K562 (cell line): ENCODE measurements at regions not wholly inside any gene's neighbourhood (a gene's known extent, or its start where the extent isn't known, plus 50 kb on each side); places are given as distances from the start of the nearest gene placed in this dataset.

Experiments used
- ATAC-seq: fragments of 200-7000 bp; cut with Tn5 transposase; 3 replicates; pipeline ENCODE4 v1.9.1; 2020; ENCODE audit warnings: moderate library complexity
- BruUV-seq: library from RNA; stranded (reverse); fragments of 400-500 nt; replicated peaks from 2 replicates; lab custom pipeline; 2021; lab: Mats Ljungman, UMichigan
- CTCF ChIA-PET: fragments of 300-600 bp; formaldehyde crosslinking; extraction: SDS; loops from one replicate; lab custom pipeline; 2021; ENCODE audit warnings: low intra/inter-chr PET ratio; lab: Yijun Ruan, JAX
- POLR2A ChIA-PET: fragments of 300-600, 350-650 bp; sonication (Branson Sonifier 250); formaldehyde crosslinking; extraction: SDS; loops from one replicate; lab custom pipeline; 2021; ENCODE audit warnings: antibody characterized with exemption, inconsistent platforms; lab: Yijun Ruan, JAX
- DNase-seq, 4 experiments: peaks; one replicate each; pipeline versions ENCODE4 v3.0.0 to v3.0.0-alpha.2; 2011 to 2018; ENCODE audit warnings: low spot score in 3 of 4, mixed read lengths in 3 of 4; ENCODE audit errors: extremely low read depth in 1 of 4
- FAIRE-seq: peaks from 2 replicates; lab custom pipeline; 2011; peaks lifted over from hg19 to GRCh38; lab: Jason Lieb, UNC
- H2AFZ ChIP-seq: 2 replicates; pipeline ENCODE4 v1.6.0; 2011; ENCODE audit warnings: low read depth, low read length, control low read depth, inconsistent platforms
- H3K27ac ChIP-seq: fragments of 200-600 bp; 3 replicates; pipeline ENCODE4 v1.8.0; 2011; ENCODE audit warnings: low read depth, mild to moderate bottlenecking, control low read depth, inconsistent platforms, low read length, moderate library complexity, mixed read lengths; ENCODE audit errors: extremely low read depth
- H3K27me3 ChIP-seq, 2 experiments: fragments of 300-600 bp in 1 of 2; 2 replicates in 1 of 2; 3 replicates in 1 of 2; pipeline versions ENCODE4 v1.6.0 to v1.8.0; 2011; ENCODE audit warnings: inconsistent platforms in 2 of 2, low read length in 2 of 2, mild to moderate bottlenecking in 1 of 2, mixed read lengths in 1 of 2, moderate library complexity in 1 of 2; ENCODE audit not compliant: control insufficient read depth in 2 of 2, insufficient read depth in 2 of 2
- H3K36me3 ChIP-seq: fragments of 300-600 bp; 3 replicates; pipeline ENCODE4 v1.8.0; 2011; ENCODE audit warnings: mild to moderate bottlenecking, low read length, inconsistent platforms; ENCODE audit not compliant: control insufficient read depth, insufficient read depth
- H3K4me1 ChIP-seq, 2 experiments: fragments of 200-600 bp in 1 of 2; replicated peaks in 1 of 2; 2 replicates in 1 of 2; 3 replicates in 1 of 2; pipeline versions ENCODE4 v1.5.1 to v1.8.0; 2011; ENCODE audit warnings: inconsistent platforms in 2 of 2, low read length in 2 of 2, mild to moderate bottlenecking in 1 of 2, mixed read lengths in 1 of 2, moderate library complexity in 1 of 2; ENCODE audit not compliant: control insufficient read depth in 2 of 2, insufficient read depth in 2 of 2
- H3K4me2 ChIP-seq: 2 replicates; pipeline ENCODE4 v1.6.1; 2011; ENCODE audit warnings: low read length, control low read depth, inconsistent platforms, mixed read lengths; ENCODE audit not compliant: insufficient read depth
- H3K4me3 ChIP-seq: fragments of 200-600 bp; sonication (generic), shearing (Covaris generic); 2 replicates; pipeline ENCODE4 v1.5.1; 2016; ENCODE audit warnings: control low read depth, inconsistent platforms
- H3K79me2 ChIP-seq: fragments of 200-600 bp; 3 replicates; pipeline ENCODE4 v1.8.0; 2011; ENCODE audit warnings: low read length, inconsistent platforms; ENCODE audit not compliant: control insufficient read depth, insufficient read depth
- H3K9ac ChIP-seq, 2 experiments: 2 replicates each; pipeline versions ENCODE4 v1.6.0 to v1.6.1; 2011; ENCODE audit warnings: low read depth in 2 of 2, low read length in 2 of 2, control low read depth in 1 of 2, inconsistent platforms in 1 of 2, mild to moderate bottlenecking in 1 of 2, mixed read lengths in 1 of 2; ENCODE audit not compliant: insufficient read depth in 1 of 2
- H3K9me1 ChIP-seq: one replicate; pipeline ENCODE4 v1.6.0; 2011; ENCODE audit warnings: inconsistent platforms, mild to moderate bottlenecking, low read length, moderate library complexity; ENCODE audit not compliant: control insufficient read depth, insufficient read depth
- H3K9me3 ChIP-seq: replicated peaks from 2 replicates; pipeline ENCODE4 v1.5.1; 2011; ENCODE audit warnings: low read depth, low read length, inconsistent platforms; ENCODE audit not compliant: control insufficient read depth, insufficient read depth
- H4K20me1 ChIP-seq: replicated peaks from 2 replicates; pipeline ENCODE4 v1.6.1; 2011; ENCODE audit warnings: low read length, inconsistent platforms, mixed read lengths; ENCODE audit not compliant: control insufficient read depth, insufficient read depth
- BACH1 ChIP-seq: fragments of 200-800 bp; sonication (Bioruptor generic); IDR thresholded peaks from 2 replicates; pipeline ENCODE4 v1.6.1; 2016; ENCODE audit warnings: missing genetic modification characterization, missing compliant biosample characterization
- C11orf30 ChIP-seq: fragments of 450-650 bp; IDR thresholded peaks from 2 replicates; pipeline ENCODE4 v1.6.1; 2016; ENCODE audit warnings: low read depth, mild to moderate bottlenecking
- DACH1 ChIP-seq: fragments of 450-650 bp; IDR thresholded peaks from 2 replicates; pipeline ENCODE4 v1.6.1; 2018; ENCODE audit not compliant: partially characterized antibody
- DMBX1 ChIP-seq: fragments of 250-450 bp; sonication (Bioruptor Pico); IDR thresholded peaks from 2 replicates; pipeline ENCODE4 v1.8.0; 2022; ENCODE audit warnings: inconsistent platforms, mild to moderate bottlenecking, moderate library complexity, borderline replicate concordance
- ELF2 ChIP-seq: fragments of 250-450 bp; sonication (Bioruptor Pico); IDR thresholded peaks from 2 replicates; pipeline ENCODE4 v1.5.0; 2021; ENCODE audit warnings: mild to moderate bottlenecking
- ILF3 ChIP-seq: fragments of 450-650 bp; IDR thresholded peaks from 2 replicates; pipeline ENCODE4 v1.6.1; 2018; ENCODE audit warnings: antibody characterized with exemption, mild to moderate bottlenecking, moderate library complexity, borderline replicate concordance
- POLR2B ChIP-seq: fragments of 450-650 bp; IDR thresholded peaks from 2 replicates; pipeline ENCODE4 v1.6.1; 2018; ENCODE audit warnings: low read depth; ENCODE audit not compliant: partially characterized antibody
- PRPF4 ChIP-seq: fragments of 200-400 bp; formaldehyde crosslinking; IDR thresholded peaks from one replicate; pipeline ENCODE4 v1.6.1; 2017; ENCODE audit warnings: low read length, low read depth, mild to moderate bottlenecking; ENCODE audit not compliant: insufficient read depth, poor library complexity, severe bottlenecking
- RBM25 ChIP-seq: fragments of 200-400 bp; formaldehyde crosslinking; IDR thresholded peaks from 2 replicates; pipeline ENCODE4 v1.6.1; 2018; ENCODE audit warnings: low read length, low read depth, moderate library complexity; ENCODE audit not compliant: severe bottlenecking
- SMC3 ChIP-seq: conservative IDR thresholded peaks from 2 replicates; pipeline ENCODE4 v1.6.1; 2011; ENCODE audit warnings: low read depth, low read length, improper control_type of control experiment; ENCODE audit not compliant: insufficient read depth
- SRF ChIP-seq, 2 experiments: fragments of 250-450, 450-650 bp in 1 of 2; sonication (Bioruptor Pico) in 1 of 2; sonication (generic) in 1 of 2; formaldehyde crosslinking; IDR thresholded peaks; 2 replicates each; pipeline versions ENCODE4 v1.5.0 to v1.5.1; 2020 to 2022; ENCODE audit warnings: mild to moderate bottlenecking in 1 of 2, missing genetic modification reagents in 1 of 2
- ZNF316 ChIP-seq: fragments of 450-650 bp; IDR thresholded peaks from 2 replicates; pipeline ENCODE4 v1.6.1; 2016
- ZNF644 ChIP-seq: fragments of 200-800 bp; sonication (Bioruptor generic); IDR thresholded peaks from 2 replicates; pipeline ENCODE4 v1.6.1; 2016; ENCODE audit warnings: low read depth, missing genetic modification characterization, missing compliant biosample characterization
- ZNF785 ChIP-seq: fragments of 250-450 bp; sonication (Bioruptor Pico); IDR thresholded peaks from 2 replicates; pipeline ENCODE4 v1.4.0; 2020; ENCODE audit warnings: mild to moderate bottlenecking
- ZSCAN32 ChIP-seq: fragments of 450-650 bp; formaldehyde crosslinking; IDR thresholded peaks from 2 replicates; pipeline ENCODE4 v1.4.0; 2020; ENCODE audit warnings: mild to moderate bottlenecking, moderate library complexity
- whole genome bisulfite sequencing: fragments of 100-300 bp; shearing (Covaris generic); methylation state at CpG from one replicate; pipeline ENCODE4 v1.1.6; 2016; ENCODE audit warnings: low coverage, mixed read lengths; ENCODE audit not compliant: insufficient coverage; ENCODE audit errors: missing lambda C conversion rate; 5-methylcytosine and 5-hydroxymethylcytosine counted together
- in situ Hi-C: fragments of 300-500 bp; cut with MboI; formaldehyde crosslinking; loops from 4 replicates; pipeline ENCODE4 v1.15.0; 2018; ENCODE audit warnings: inconsistent platforms, mixed read lengths
- intact Hi-C: fragments of 100-400 bp; cut with micrococcal nuclease; formaldehyde crosslinking; loops from 2 replicates; pipeline ENCODE4 v1.14.2; 2022
- TF ChIP-seq, protein P1 (sequence below): fragments of 200-800 bp; sonication (Bioruptor generic); IDR thresholded peaks from 2 replicates; pipeline ENCODE4 v1.6.1; 2016; ENCODE audit warnings: missing genetic modification characterization, missing compliant biosample characterization

DNA sequence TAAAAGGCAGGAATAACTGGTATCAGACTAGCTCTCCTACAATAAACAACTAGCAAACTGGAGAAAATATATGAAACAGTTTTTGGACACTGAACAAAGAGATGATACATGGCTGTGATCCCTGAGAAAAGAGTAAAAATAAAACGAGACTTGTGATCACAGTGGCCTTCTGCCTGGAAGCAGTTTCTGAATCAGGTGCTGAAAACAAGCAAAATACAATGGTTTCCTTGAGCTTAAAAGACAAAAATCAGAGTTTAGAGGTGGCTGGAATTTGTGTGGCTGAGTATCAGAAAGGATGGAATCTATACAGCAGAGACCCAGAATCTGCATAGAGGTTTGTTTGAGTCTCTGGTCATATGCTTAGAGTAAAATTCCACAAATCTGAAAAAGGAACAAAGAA, 242.5 kb upstream of the SOX9 start:
- no peak for ATAC-seq

DNA sequence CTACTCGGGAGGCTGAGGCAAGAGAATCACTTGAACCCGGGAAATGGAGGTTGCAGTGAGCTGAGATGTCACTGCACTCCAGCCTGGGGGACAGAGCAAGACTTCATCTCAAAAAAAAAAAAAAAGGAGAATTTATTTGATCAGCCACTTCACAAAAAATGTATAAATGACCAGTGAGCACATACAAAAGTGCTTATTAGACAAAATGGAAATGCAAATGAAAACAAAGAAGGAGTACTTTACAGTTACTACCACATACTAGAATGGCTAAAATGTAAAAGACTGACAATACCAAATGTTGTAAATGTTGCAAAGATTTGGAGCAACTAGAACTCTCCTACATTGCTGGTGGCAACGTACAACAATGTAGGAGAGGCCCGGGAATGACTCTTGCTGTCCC, 241.8 kb upstream of the SOX9 start:
- no peak overlapping the region for H3K4me2 ChIP-seq
- intact Hi-C loops (no loop called here), in situ Hi-C loops (no loop called here)
- H3K9ac ChIP-seq: no peak overlapping the region
- ChIA-PET CTCF (no interaction called here), POLR2A (no interaction called here)
- no TSS peak for BruUV-seq
- H3K36me3 ChIP-seq: no peaks in the 10 kb centered on the region
- H3K4me3 ChIP-seq: no peak overlapping the region
- no peaks in the 10 kb centered on the region for H3K9me3 ChIP-seq
- no peak overlapping the region for H2AFZ ChIP-seq
- H3K9me1 ChIP-seq: no peaks in the 10 kb centered on the region
- WGBS: 0% methylated on average over 4 of the region's 4 CpGs
- no peaks in the 10 kb centered on the region for H4K20me1 ChIP-seq
- H3K79me2 ChIP-seq: no peaks in the 10 kb centered on the region
- ATAC-seq: no peak
- no peaks in the 10 kb centered on the region for H3K27me3 ChIP-seq
- FAIRE-seq: no peak
- DNase-seq: no peak
- no peaks in the 10 kb centered on the region for H3K4me1 ChIP-seq
- H3K27ac ChIP-seq: no peak overlapping the region
- no peak for TF ChIP-seq SMC3
- TF ChIP-seq ZNF316: peak; percentile 50; the same call in 1 of the 2 replicates
- no peak for TF ChIP-seq ZSCAN32 (CRISPR knock-in tag)
- TF ChIP-seq DACH1: no peak
- TF ChIP-seq C11orf30: peak; percentile 15; the same call in 1 of the 2 replicates
- TF ChIP-seq ZNF785 (CRISPR knock-in tag): no peak
- no peak for TF ChIP-seq SRF (CRISPR knock-in tag; IDR thresholded peaks at IDR 0.05)
- TF ChIP-seq ELF2 (CRISPR knock-in tag): no peak
- TF ChIP-seq DMBX1 (CRISPR knock-in tag): no peak
- TF ChIP-seq ILF3: no peak
- TF ChIP-seq, protein P1, sequence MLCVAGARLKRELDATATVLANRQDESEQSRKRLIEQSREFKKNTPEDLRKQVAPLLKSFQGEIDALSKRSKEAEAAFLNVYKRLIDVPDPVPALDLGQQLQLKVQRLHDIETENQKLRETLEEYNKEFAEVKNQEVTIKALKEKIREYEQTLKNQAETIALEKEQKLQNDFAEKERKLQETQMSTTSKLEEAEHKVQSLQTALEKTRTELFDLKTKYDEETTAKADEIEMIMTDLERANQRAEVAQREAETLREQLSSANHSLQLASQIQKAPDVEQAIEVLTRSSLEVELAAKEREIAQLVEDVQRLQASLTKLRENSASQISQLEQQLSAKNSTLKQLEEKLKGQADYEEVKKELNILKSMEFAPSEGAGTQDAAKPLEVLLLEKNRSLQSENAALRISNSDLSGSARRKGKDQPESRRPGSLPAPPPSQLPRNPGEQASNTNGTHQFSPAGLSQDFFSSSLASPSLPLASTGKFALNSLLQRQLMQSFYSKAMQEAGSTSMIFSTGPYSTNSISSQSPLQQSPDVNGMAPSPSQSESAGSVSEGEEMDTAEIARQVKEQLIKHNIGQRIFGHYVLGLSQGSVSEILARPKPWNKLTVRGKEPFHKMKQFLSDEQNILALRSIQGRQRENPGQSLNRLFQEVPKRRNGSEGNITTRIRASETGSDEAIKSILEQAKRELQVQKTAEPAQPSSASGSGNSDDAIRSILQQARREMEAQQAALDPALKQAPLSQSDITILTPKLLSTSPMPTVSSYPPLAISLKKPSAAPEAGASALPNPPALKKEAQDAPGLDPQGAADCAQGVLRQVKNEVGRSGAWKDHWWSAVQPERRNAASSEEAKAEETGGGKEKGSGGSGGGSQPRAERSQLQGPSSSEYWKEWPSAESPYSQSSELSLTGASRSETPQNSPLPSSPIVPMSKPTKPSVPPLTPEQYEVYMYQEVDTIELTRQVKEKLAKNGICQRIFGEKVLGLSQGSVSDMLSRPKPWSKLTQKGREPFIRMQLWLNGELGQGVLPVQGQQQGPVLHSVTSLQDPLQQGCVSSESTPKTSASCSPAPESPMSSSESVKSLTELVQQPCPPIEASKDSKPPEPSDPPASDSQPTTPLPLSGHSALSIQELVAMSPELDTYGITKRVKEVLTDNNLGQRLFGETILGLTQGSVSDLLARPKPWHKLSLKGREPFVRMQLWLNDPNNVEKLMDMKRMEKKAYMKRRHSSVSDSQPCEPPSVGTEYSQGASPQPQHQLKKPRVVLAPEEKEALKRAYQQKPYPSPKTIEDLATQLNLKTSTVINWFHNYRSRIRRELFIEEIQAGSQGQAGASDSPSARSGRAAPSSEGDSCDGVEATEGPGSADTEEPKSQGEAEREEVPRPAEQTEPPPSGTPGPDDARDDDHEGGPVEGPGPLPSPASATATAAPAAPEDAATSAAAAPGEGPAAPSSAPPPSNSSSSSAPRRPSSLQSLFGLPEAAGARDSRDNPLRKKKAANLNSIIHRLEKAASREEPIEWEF: no peak
- TF ChIP-seq PRPF4: no peak

More for the DNA sequence above, 242.5 kb upstream of the SOX9 start:
- in situ Hi-C loops (no loop called here), intact Hi-C loops (no loop called here)
- no peak for TF ChIP-seq ZNF644 (tag)
- TF ChIP-seq BACH1 (tag): no peak
- no peak for TF ChIP-seq RBM25
- no peak for TF ChIP-seq POLR2B
- TF ChIP-seq, all 486 proteins: peak for 0
- no peak overlapping the region for H2AFZ ChIP-seq
- no peak overlapping the region for H3K4me3 ChIP-seq
- no peaks in the 10 kb centered on the region for H3K79me2 ChIP-seq
- H3K9ac ChIP-seq: no peak overlapping the region
- no peaks in the 10 kb centered on the region for H4K20me1 ChIP-seq
- no peaks in the 10 kb centered on the region for H3K9me3 ChIP-seq
- 0% methylated on average over 1 of the region's 1 CpG for WGBS
- ChIA-PET POLR2A (no interaction called here), CTCF (no interaction called here)
- H3K9me1 ChIP-seq: no peaks in the 10 kb centered on the region
- H3K27ac ChIP-seq: no peak overlapping the region
- FAIRE-seq (no peak), DNase-seq (no peak)
- H3K4me2 ChIP-seq: no peak overlapping the region
- no peaks in the 10 kb centered on the region for H3K4me1 ChIP-seq
- no peaks in the 10 kb centered on the region for H3K36me3 ChIP-seq
- no TSS peak for BruUV-seq
- H3K27me3 ChIP-seq: no peaks in the 10 kb centered on the region
